ENCODE measurements at regions not wholly inside any gene's neighbourhood (a gene's known extent, or its start where the extent isn't known, plus 50 kb on each side); places are given as distances from the start of the nearest gene placed in this dataset.

DNA sequence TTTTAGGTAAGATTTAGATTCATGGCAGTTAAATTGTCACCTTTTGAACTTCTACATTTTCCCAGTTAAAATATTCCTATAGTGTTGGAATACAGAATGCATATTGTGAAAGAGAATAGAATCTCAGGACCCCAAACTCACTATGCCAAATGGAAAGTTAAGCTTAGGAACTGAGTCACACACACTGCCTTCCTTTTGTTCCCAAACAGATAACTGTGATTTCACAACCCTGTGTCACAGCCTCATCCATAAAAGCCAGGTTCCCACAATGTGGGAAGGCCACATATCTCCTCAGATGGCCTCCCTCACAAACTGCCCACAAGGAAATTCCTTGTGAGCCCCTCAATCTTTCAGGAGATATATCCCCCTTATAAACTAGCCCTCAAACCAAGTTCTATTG is 94.7 kb upstream of the HPF1 start:
- ChIA-PET CTCF (ENCODE audit: low intra/inter-chr PET ratio, low total read pairs) (no interaction called here), POLR2A (no interaction called here)
- BruUV-seq (replicated peaks): no TSS peak
- Histone ChIP-seq H3K4me1 (ENCODE audit: insufficient read depth, low read length) (no peaks in the 10 kb centered on the region), H3K4me3 (replicated peaks in 1 of 3; ENCODE audit: insufficient read depth in 1 of 3, low read depth in 2 of 3, low read length in 3 of 3) (no peak overlapping the region), H3K9me3 (ENCODE audit: low read length) (no peaks in the 10 kb centered on the region), H4K20me1 (ENCODE audit: insufficient read depth, low read length) (no peaks in the 10 kb centered on the region), H3K27ac (ENCODE audit: extremely low read length, insufficient read depth, low read length) (no peak overlapping the region), H3K9ac (ENCODE audit: insufficient read depth, low read depth, low read length) (no peak overlapping the region), H2AFZ (ENCODE audit: low read length) (no peak overlapping the region), H3K36me3 (replicated peaks in 1 of 2; ENCODE audit: control insufficient read depth in 1 of 2, insufficient read depth in 2 of 2, low read length in 2 of 2) (no peaks in the 10 kb centered on the region), H3K27me3 (ENCODE audit: control insufficient read depth in 1 of 2, insufficient read depth in 2 of 2, low read length in 2 of 2) (no peaks in the 10 kb centered on the region; a peak in 1 of 5 replicates), H3K4me2 (ENCODE audit: low read depth, low read length) (no peak overlapping the region), H3K79me2 (ENCODE audit: insufficient read depth, low read length) (no peaks in the 10 kb centered on the region)
- DNase-seq (ENCODE audit: low spot score): no peak
- TF ChIP-seq ZNF274 (CRISPR knock-in tag; IDR thresholded peaks at IDR 0.05): no peak
- intact Hi-C loops (cut with micrococcal nuclease; ENCODE audit: unreplicated experiment) (no loop called here), in situ Hi-C loops (cut with HindIII; ENCODE audit: extremely low pct_ligation_motif_present, low pct_unique_long_range_greater_than_20kb) (no loop called here)
- no peak for ATAC-seq
- no peak for FAIRE-seq

DNA sequence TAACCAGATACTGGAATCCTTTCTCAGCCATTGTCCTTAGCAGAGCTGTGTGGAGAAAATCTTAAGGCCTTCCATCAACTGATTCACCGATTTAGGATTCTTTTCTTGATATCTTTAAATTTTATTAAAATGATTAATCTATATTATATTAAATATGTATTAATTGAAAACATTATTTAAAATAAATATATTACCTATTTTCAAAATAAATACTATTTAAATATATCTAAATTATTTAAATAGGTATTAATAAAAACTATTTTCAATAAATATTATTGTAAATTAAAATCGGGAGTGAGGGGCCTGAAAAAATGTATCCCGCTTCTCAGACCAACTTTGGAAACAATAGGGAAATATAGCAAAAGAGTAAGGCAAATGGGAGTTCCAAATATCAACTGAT is 94.0 kb upstream of the HPF1 start:
- no peaks in the 10 kb centered on the region for H4K20me1 ChIP-seq (ENCODE audit: insufficient read depth, low read length)
- ChIA-PET POLR2A (no interaction called here), CTCF (ENCODE audit: low intra/inter-chr PET ratio, low total read pairs) (no interaction called here)
- no peaks in the 10 kb centered on the region for H3K36me3 ChIP-seq (replicated peaks in 1 of 2; ENCODE audit: control insufficient read depth in 1 of 2, insufficient read depth in 2 of 2, low read length in 2 of 2)
- in situ Hi-C loops (cut with HindIII; ENCODE audit: extremely low pct_ligation_motif_present, low pct_unique_long_range_greater_than_20kb) (no loop called here), intact Hi-C loops (cut with micrococcal nuclease; ENCODE audit: unreplicated experiment) (no loop called here)
- 29% methylated on average over 3 of the region's 3 CpGs for WGBS (ENCODE audit: low lambda C conversion rate)
- FAIRE-seq: no peak
- H3K4me3 ChIP-seq (replicated peaks in 1 of 3; ENCODE audit: insufficient read depth in 1 of 3, low read depth in 2 of 3, low read length in 3 of 3): no peak overlapping the region
- no peaks in the 10 kb centered on the region for H3K9me3 ChIP-seq (ENCODE audit: low read length)
- H2AFZ ChIP-seq (ENCODE audit: low read length): no peak overlapping the region
- BruUV-seq (replicated peaks): no TSS peak
- no peak overlapping the region for H3K27ac ChIP-seq (ENCODE audit: extremely low read length, insufficient read depth, low read length)
- H3K4me1 ChIP-seq (ENCODE audit: insufficient read depth, low read length): no peaks in the 10 kb centered on the region
- H3K79me2 ChIP-seq (ENCODE audit: insufficient read depth, low read length): no peaks in the 10 kb centered on the region
- DNase-seq (ENCODE audit: low spot score): no peak
- H3K4me2 ChIP-seq (ENCODE audit: low read depth, low read length): no peak overlapping the region
- ATAC-seq: no peak
- H3K9ac ChIP-seq (ENCODE audit: insufficient read depth, low read depth, low read length): no peak overlapping the region
- no peaks in the 10 kb centered on the region; a peak in 1 of 5 replicates for H3K27me3 ChIP-seq (ENCODE audit: control insufficient read depth in 1 of 2, insufficient read depth in 2 of 2, low read length in 2 of 2)
- TF ChIP-seq ZNF672 (CRISPR knock-in tag; IDR thresholded peaks at IDR 0.05) (no peak), CHCHD3 (CRISPR knock-in tag; IDR thresholded peaks at IDR 0.05) (no peak), ZNF432 (CRISPR knock-in tag; IDR thresholded peaks at IDR 0.05; ENCODE audit: borderline replicate concordance) (no peak), KDM2A (CRISPR knock-in tag; IDR thresholded peaks at IDR 0.05; ENCODE audit: borderline replicate concordance, low read depth) (no peak), PAF1 (CRISPR knock-in tag; IDR thresholded peaks at IDR 0.05) (no peak), ZNF780A (CRISPR knock-in tag; IDR thresholded peaks at IDR 0.05) (no peak), NRL (CRISPR knock-in tag; IDR thresholded peaks at IDR 0.05; ENCODE audit: borderline replicate concordance) (no peak), ZNF253 (CRISPR knock-in tag; IDR thresholded peaks at IDR 0.05; ENCODE audit: borderline replicate concordance) (no peak), ZNF121 (CRISPR knock-in tag; IDR thresholded peaks at IDR 0.05) (no peak), MYC (CRISPR knock-in tag; IDR thresholded peaks at IDR 0.05; ENCODE audit: borderline replicate concordance) (no peak), HES4 (CRISPR knock-in tag; IDR thresholded peaks at IDR 0.05; ENCODE audit: borderline replicate concordance) (no peak), ZNF335 (CRISPR knock-in tag; IDR thresholded peaks at IDR 0.05) (no peak), MTF1 (CRISPR knock-in tag; IDR thresholded peaks at IDR 0.05) (no peak), RFX5 (IDR thresholded peaks at IDR 0.05; ENCODE audit: low read depth, low read length) (no peak)
- TF ChIP-seq, protein P1, sequence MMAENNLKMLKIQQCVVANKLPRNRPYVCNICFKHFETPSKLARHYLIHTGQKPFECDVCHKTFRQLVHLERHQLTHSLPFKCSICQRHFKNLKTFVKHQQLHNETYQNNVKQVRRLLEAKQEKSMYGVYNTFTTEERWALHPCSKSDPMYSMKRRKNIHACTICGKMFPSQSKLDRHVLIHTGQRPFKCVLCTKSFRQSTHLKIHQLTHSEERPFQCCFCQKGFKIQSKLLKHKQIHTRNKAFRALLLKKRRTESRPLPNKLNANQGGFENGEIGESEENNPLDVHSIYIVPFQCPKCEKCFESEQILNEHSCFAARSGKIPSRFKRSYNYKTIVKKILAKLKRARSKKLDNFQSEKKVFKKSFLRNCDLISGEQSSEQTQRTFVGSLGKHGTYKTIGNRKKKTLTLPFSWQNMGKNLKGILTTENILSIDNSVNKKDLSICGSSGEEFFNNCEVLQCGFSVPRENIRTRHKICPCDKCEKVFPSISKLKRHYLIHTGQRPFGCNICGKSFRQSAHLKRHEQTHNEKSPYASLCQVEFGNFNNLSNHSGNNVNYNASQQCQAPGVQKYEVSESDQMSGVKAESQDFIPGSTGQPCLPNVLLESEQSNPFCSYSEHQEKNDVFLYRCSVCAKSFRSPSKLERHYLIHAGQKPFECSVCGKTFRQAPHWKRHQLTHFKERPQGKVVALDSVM (CRISPR knock-in tag; IDR thresholded peaks at IDR 0.05): no peak
- TF ChIP-seq, protein P2, sequence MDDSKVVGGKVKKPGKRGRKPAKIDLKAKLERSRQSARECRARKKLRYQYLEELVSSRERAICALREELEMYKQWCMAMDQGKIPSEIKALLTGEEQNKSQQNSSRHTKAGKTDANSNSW (CRISPR knock-in tag; IDR thresholded peaks at IDR 0.05; ENCODE audit: borderline replicate concordance): no peak

Measured in HepG2 (cell line).